Gastrocnemius medialis (tissue), 4 donors: ENCODE measurements at regions not wholly inside any gene's neighbourhood (a gene's known extent, or its start where the extent isn't known, plus 50 kb on each side); places are given as distances from the start of the nearest gene placed in this dataset.

Experiments used
- CTCF ChIP-seq, 5 experiments: fragments of 450-650 bp in 3 of 5; fragments of 200-600 bp in 2 of 5; sonication (generic) in 2 of 5; IDR thresholded peaks in 4 of 5; conservative IDR thresholded peaks in 1 of 5; 1 replicate in 4 of 5; 2 replicates in 1 of 5; pipeline ENCODE4 v1.5.1; 2016 to 2019; ENCODE audit warnings: antibody characterized with exemption in 5 of 5, mild to moderate bottlenecking in 3 of 5, moderate library complexity in 3 of 5
- POLR2A ChIP-seq, 2 donors: fragments of 450-650 bp; IDR thresholded peaks; one replicate each; pipeline ENCODE4 v1.6.1; 2017; ENCODE audit warnings: antibody characterized with exemption in 2 of 2, mild to moderate bottlenecking in 2 of 2, moderate library complexity in 2 of 2

- TF ChIP-seq POLR2A (IDR thresholded peaks at IDR 0.05), result no peak
- no peak for TF ChIP-seq CTCF (IDR thresholded peaks at IDR 0.05 in 4 of 5, conservative IDR thresholded peaks at IDR 0.05 in 1 of 5)
Measured at GRCh38 chr20:23265226-23265625, 85.4 kb upstream of the NXT1 start.
